GM12892 (cell line): ENCODE measurements at regions not wholly inside any gene's neighbourhood (a gene's known extent, or its start where the extent isn't known, plus 50 kb on each side); places are given as distances from the start of the nearest gene placed in this dataset.

Experiments used
- POLR2A ChIP-seq: IDR thresholded peaks from 2 replicates; pipeline ENCODE4 v1.6.1; 2011; ENCODE audit warnings: low read depth, low read length, control low read depth
- POLR2AphosphoS5 ChIP-seq: IDR thresholded peaks from 2 replicates; pipeline ENCODE4 v1.6.1; 2011; ENCODE audit warnings: low read depth, low read length, control low read depth
- TAF1 ChIP-seq: IDR thresholded peaks from 2 replicates; pipeline ENCODE4 v1.6.1; 2011; ENCODE audit warnings: low read depth, mild to moderate bottlenecking, control low read depth, low read length, borderline replicate concordance

GRCh38 chr2:41717839-41718238, 330.0 kb upstream of the PKDCC start:
- TF ChIP-seq POLR2A (no peak), POLR2AphosphoS5 (no peak), TAF1 (no peak)
